Kidney (tissue), 13 donors: ENCODE measurements at regions not wholly inside any gene's neighbourhood (a gene's known extent, or its start where the extent isn't known, plus 50 kb on each side); places are given as distances from the start of the nearest gene placed in this dataset.

Source experiments
- DNase-seq, 5 donors: peaks; one replicate each; pipeline ENCODE4 v3.0.0-alpha.2; 2013 to 2020
- FAIRE-seq: peaks from 2 replicates; lab custom pipeline; 2012; peaks lifted over from hg19 to GRCh38; lab: Jason Lieb, UNC
- H3K27ac ChIP-seq, 2 donors: one replicate each; pipeline ENCODE4 v1.7.0; 2013; ENCODE audit warnings: low read depth in 2 of 2, low read length in 2 of 2, inconsistent platforms in 1 of 2
- H3K27me3 ChIP-seq: one replicate; pipeline ENCODE4 v1.7.1; 2013; ENCODE audit warnings: low read length, inconsistent platforms; ENCODE audit not compliant: control insufficient read depth, insufficient read depth
- H3K36me3 ChIP-seq, 3 donors: one replicate each; pipeline versions ENCODE4 v1.7.0 to v1.7.1; 2013; ENCODE audit warnings: low read length in 3 of 3, control low read depth in 1 of 3, inconsistent platforms in 1 of 3; ENCODE audit not compliant: insufficient read depth in 3 of 3, control insufficient read depth in 2 of 3
- H3K4me1 ChIP-seq, 3 donors: one replicate each; pipeline versions ENCODE4 v1.7.0 to v1.7.1; 2013; ENCODE audit warnings: low read length in 3 of 3, inconsistent platforms in 1 of 3, low read depth in 1 of 3; ENCODE audit not compliant: control insufficient read depth in 2 of 3, insufficient read depth in 2 of 3
- H3K4me3 ChIP-seq, 3 donors: one replicate each; pipeline versions ENCODE4 v1.7.0 to v1.8.1; 2013; ENCODE audit warnings: low read length in 3 of 3, control low read depth in 1 of 3, inconsistent platforms in 1 of 3
- H3K9ac ChIP-seq, 3 donors: one replicate each; pipeline versions ENCODE4 v1.7.0 to v1.7.1; 2013; ENCODE audit warnings: low read length in 3 of 3, control low read depth in 1 of 3, inconsistent platforms in 1 of 3
- H3K9me3 ChIP-seq, 3 donors: one replicate each; pipeline versions ENCODE4 v1.7.0 to v1.7.1; 2013; ENCODE audit warnings: low read length in 3 of 3, control low read depth in 1 of 3, inconsistent platforms in 1 of 3; ENCODE audit not compliant: control insufficient read depth in 2 of 3, insufficient read depth in 1 of 3
- intact Hi-C: fragments of 100-400 bp; cut with DNase I; formaldehyde crosslinking; loops from one replicate; pipeline ENCODE4 v1.11.1; 2022
- TF ChIP-seq, protein P1 (sequence below): IDR thresholded peaks from 3 replicates; pipeline ENCODE4 v1.5.1; 2012; ENCODE audit warnings: mild to moderate bottlenecking, moderate library complexity, borderline replicate concordance; ENCODE audit not compliant: insufficient read depth; ENCODE audit errors: extremely low read depth
- donor health status: control.
- donor health status: control.
- donor health status: control.
- donor health status: control.
- donor health status: control.
- donor health status: DM: yes; HTN: yes; CAD: no.
- donor health status: Normal renal cell carcinoma (clear cell type).

- TF ChIP-seq, protein P1, sequence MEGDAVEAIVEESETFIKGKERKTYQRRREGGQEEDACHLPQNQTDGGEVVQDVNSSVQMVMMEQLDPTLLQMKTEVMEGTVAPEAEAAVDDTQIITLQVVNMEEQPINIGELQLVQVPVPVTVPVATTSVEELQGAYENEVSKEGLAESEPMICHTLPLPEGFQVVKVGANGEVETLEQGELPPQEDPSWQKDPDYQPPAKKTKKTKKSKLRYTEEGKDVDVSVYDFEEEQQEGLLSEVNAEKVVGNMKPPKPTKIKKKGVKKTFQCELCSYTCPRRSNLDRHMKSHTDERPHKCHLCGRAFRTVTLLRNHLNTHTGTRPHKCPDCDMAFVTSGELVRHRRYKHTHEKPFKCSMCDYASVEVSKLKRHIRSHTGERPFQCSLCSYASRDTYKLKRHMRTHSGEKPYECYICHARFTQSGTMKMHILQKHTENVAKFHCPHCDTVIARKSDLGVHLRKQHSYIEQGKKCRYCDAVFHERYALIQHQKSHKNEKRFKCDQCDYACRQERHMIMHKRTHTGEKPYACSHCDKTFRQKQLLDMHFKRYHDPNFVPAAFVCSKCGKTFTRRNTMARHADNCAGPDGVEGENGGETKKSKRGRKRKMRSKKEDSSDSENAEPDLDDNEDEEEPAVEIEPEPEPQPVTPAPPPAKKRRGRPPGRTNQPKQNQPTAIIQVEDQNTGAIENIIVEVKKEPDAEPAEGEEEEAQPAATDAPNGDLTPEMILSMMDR, result no peak
- no peaks in the 10 kb centered on the region for H3K9me3 ChIP-seq
- DNase-seq (peak in 2 of 5 donors; percentile 16 to 39), FAIRE-seq (peak; percentile 86)
- no peak overlapping the region for H3K4me3 ChIP-seq
- intact Hi-C loops, result no loop called here
- H3K4me1 ChIP-seq, result no peaks in the 10 kb centered on the region
- no peaks in the 10 kb centered on the region for H3K27me3 ChIP-seq
- H3K9ac ChIP-seq, result no peak overlapping the region
- H3K27ac ChIP-seq, result no peak overlapping the region
- no peaks in the 10 kb centered on the region for H3K36me3 ChIP-seq
Measured at GRCh38 chr21:17903029-17903806, 84.1 kb upstream of the C21orf91 start.

DNA sequence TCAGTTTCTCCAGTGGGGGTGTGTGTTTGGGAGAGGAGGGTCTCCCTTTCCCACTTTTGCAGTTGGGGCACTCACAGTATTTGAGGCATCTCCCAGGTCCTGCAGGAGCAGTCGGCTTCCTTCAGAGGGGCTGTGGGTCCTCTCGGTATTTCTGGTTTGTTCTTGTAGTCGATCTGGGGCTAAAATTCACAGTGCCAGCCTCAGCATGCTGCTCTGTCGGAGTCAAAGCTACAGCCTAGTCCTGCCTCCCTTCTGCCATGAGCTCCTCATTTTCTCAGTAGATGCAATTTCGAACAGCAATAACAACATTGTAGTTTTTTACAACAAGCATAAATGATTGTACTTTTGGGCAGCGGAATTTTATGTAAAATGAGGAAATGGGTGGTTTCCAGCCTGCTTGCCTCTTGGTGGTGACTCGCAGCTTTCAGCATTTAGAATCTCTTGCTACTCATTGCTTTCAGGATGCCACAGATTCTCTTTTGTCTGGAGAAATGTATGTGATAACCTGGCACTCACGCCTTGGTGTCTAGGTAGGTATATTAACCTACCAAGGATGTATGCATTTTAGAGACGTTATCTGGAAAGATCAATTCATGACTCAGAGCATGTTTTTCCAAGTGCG, 82.4 kb upstream of the C21orf91 start:
- H3K36me3 ChIP-seq, result no peaks in the 10 kb centered on the region
- DNase-seq (no peak), FAIRE-seq (no peak)
- TF ChIP-seq, protein P1, result no peak
- no peak overlapping the region for H3K4me3 ChIP-seq
- no peak overlapping the region for H3K27ac ChIP-seq
- no peak overlapping the region for H3K9ac ChIP-seq
- H3K9me3 ChIP-seq, result no peaks in the 10 kb centered on the region
- intact Hi-C loops, result no loop called here
- no peaks in the 10 kb centered on the region for H3K27me3 ChIP-seq
- no peaks in the 10 kb centered on the region for H3K4me1 ChIP-seq

GRCh38 chr21:17900990-17901385, 81.8 kb upstream of the C21orf91 start:
- FAIRE-seq (no peak), DNase-seq (no peak)
- Histone ChIP-seq H3K36me3 (no peaks in the 10 kb centered on the region), H3K4me1 (no peaks in the 10 kb centered on the region), H3K9ac (no peak overlapping the region), H3K9me3 (no peaks in the 10 kb centered on the region), H3K27ac (no peak overlapping the region), H3K27me3 (no peaks in the 10 kb centered on the region), H3K4me3 (no peak overlapping the region)
- TF ChIP-seq, protein P1, result no peak
- intact Hi-C loops, result no loop called here
